Osteocyte (in vitro differentiated cells): ENCODE measurements at regions not wholly inside any gene's neighbourhood (a gene's known extent, or its start where the extent isn't known, plus 50 kb on each side); places are given as distances from the start of the nearest gene placed in this dataset.
"Not testable (repeated sequence)": the region's sequence is repeated elsewhere in the genome, so short reads cannot be mapped to it uniquely, and the experiment has no call there.

Experiments
- DNase-seq: peaks from one replicate; pipeline ENCODE4 v3.0.0; 2021; ENCODE audit warnings: mixed read lengths; ENCODE audit not compliant: unreplicated experiment; ENCODE audit errors: extremely low spot score
- H3K27ac Mint-ChIP-seq: one replicate; pipeline ENCODE4 v1.8.0; 2021; ENCODE audit warnings: mild to moderate bottlenecking, mixed read lengths; ENCODE audit not compliant: unreplicated experiment
- H3K27me3 Mint-ChIP-seq: one replicate; pipeline ENCODE4 v1.8.0; 2021; ENCODE audit warnings: mixed read lengths; ENCODE audit not compliant: unreplicated experiment
- H3K36me3 Mint-ChIP-seq: one replicate; pipeline ENCODE4 v1.8.0; 2021; ENCODE audit warnings: mixed read lengths; ENCODE audit not compliant: unreplicated experiment
- H3K4me1 Mint-ChIP-seq: one replicate; pipeline ENCODE4 v1.8.0; 2021; ENCODE audit warnings: mixed read lengths; ENCODE audit not compliant: unreplicated experiment
- H3K4me3 Mint-ChIP-seq: one replicate; pipeline ENCODE4 v1.8.0; 2021; ENCODE audit warnings: mild to moderate bottlenecking, moderate library complexity, mixed read lengths; ENCODE audit not compliant: unreplicated experiment
- H3K9me3 Mint-ChIP-seq: one replicate; pipeline ENCODE4 v1.8.0; 2021; ENCODE audit warnings: mixed read lengths; ENCODE audit not compliant: unreplicated experiment
- TF ChIP-seq, protein P1 (sequence below): fragments of 200-600 bp; sonication (generic); IDR thresholded peaks from 2 replicates; pipeline ENCODE4 v1.5.0; 2021; ENCODE audit warnings: antibody characterized with exemption, mild to moderate bottlenecking, moderate library complexity

DNA sequence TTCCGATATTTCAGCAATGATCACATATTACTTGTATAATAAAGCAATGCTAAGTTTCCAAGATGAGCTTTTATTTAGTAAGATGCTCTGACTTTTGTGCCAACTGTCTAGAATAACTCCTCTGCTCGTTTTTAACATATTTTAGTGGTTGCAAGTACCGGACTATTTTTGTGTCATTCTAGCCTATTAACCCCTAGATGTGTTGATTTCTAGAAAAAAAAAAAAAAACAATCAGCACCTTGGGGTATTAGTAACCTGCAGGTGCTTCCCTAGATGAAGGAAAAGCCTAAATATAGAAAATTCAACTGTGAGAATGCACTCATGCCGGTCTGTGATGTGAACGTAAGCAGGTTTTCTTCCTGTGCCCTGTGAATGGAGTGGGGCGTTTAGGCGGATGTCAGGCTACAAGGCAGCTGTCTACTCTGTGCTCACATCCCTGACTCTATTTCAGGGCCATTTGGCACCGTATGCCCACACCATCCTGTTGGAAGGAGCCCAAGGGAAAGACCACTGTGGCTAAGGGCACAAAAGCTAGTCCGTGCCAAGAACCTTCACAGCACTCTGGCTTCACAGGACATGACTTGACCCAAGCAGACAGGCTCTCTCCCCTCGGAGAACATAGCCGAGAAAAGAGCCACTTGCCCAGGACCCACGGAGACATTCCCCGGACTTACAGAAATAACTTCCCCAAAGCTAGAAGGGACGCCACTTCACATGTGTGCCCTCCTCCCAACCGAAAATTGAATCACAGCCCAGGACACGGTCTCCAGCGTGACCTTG is 60.9 kb upstream of the AGAP1 start:
- peaks cover 60% of the 10 kb centered on the region for H3K27me3 Mint-ChIP-seq
- TF ChIP-seq, protein P1, sequence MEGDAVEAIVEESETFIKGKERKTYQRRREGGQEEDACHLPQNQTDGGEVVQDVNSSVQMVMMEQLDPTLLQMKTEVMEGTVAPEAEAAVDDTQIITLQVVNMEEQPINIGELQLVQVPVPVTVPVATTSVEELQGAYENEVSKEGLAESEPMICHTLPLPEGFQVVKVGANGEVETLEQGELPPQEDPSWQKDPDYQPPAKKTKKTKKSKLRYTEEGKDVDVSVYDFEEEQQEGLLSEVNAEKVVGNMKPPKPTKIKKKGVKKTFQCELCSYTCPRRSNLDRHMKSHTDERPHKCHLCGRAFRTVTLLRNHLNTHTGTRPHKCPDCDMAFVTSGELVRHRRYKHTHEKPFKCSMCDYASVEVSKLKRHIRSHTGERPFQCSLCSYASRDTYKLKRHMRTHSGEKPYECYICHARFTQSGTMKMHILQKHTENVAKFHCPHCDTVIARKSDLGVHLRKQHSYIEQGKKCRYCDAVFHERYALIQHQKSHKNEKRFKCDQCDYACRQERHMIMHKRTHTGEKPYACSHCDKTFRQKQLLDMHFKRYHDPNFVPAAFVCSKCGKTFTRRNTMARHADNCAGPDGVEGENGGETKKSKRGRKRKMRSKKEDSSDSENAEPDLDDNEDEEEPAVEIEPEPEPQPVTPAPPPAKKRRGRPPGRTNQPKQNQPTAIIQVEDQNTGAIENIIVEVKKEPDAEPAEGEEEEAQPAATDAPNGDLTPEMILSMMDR: no peak
- H3K4me3 Mint-ChIP-seq: no peak overlapping the region
- no peak for DNase-seq
- H3K4me1 Mint-ChIP-seq: no peaks in the 10 kb centered on the region
- H3K9me3 Mint-ChIP-seq: no peaks in the 10 kb centered on the region
- no peak overlapping the region for H3K27ac Mint-ChIP-seq
- no peaks in the 10 kb centered on the region for H3K36me3 Mint-ChIP-seq

- TF ChIP-seq, protein P1: no peak
- H3K4me1 Mint-ChIP-seq: no peaks in the 10 kb centered on the region
- H3K9me3 Mint-ChIP-seq: no peaks in the 10 kb centered on the region
- no peak overlapping the region for H3K4me3 Mint-ChIP-seq
- no peak for DNase-seq
- no peaks in the 10 kb centered on the region for H3K36me3 Mint-ChIP-seq
- peaks cover 63% of the 10 kb centered on the region for H3K27me3 Mint-ChIP-seq
- no peak overlapping the region for H3K27ac Mint-ChIP-seq
Observed at GRCh38 chr2:235433860-235434259, 60.0 kb upstream of the AGAP1 start.

DNA sequence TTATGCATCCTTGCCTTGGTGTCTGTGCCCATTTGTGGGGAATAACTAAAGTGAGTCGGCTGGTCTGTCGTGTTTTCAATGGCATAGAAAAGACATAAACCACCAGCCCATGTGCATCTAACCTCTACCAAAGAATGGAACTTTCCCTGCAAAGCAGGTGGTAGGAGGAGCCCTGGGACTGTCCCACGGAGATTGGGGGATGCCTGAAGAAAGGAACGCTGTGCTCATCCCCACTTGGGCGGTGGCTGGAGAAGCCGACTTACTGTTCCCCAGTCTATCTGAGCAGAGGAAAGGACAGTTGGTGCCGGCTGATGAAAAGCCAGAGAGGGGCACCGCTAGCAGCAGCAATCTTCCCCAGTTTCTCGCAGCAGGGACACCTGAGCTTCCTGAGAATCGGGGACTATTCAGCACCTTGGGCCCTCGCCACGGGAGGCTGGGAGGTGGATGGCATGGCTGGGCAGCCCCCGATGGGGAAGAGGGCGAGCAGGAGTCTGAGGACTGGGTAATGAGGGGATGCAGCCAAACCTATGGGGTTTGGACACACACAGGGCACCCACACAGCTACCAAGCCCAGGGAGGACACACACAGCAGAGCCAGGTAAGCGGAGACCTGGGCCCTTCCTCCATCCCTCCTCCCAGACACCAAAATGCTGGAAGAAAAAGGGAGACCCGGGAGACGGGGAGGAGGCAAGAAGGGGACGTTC is 53.7 kb upstream of the AGAP1 start:
- DNase-seq: peak; percentile 78
- Mint-ChIP-seq H3K4me3 (no peak overlapping the region), H3K36me3 (no peaks in the 10 kb centered on the region), H3K4me1 (no peaks in the 10 kb centered on the region), H3K27me3 (peaks cover 24% of the 10 kb centered on the region), H3K27ac (no peak overlapping the region), H3K9me3 (no peaks in the 10 kb centered on the region)
- TF ChIP-seq, protein P1: no peak

DNA sequence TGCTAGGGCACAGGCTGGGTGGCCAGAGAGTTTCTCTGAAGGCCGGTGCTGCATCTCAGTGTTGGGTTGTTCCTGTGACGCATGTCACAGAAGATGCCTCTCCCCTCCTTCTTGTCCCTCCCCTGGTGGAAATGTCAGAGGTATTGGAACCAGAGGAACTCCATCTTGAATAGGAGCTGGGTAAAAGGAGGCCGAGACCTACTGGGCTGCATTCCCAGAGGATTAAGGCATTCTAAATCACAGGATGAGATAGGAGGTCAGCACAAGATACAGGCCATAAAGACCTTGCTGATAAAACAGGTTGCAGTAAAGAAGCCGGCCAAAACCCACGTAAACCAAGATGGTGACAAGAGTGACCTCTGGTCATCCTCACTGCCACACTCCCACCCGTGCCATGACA is 50.3 kb upstream of the AGAP1 start:
- H3K9me3 Mint-ChIP-seq, H3K36me3 Mint-ChIP-seq, DNase-seq, H3K4me1 Mint-ChIP-seq, H3K27ac Mint-ChIP-seq, H3K4me3 Mint-ChIP-seq: not testable (repeated sequence)
- peaks cover 26% of the 10 kb centered on the region for H3K27me3 Mint-ChIP-seq
